ENCODE measurements at regions not wholly inside any gene's neighbourhood (a gene's known extent, or its start where the extent isn't known, plus 50 kb on each side); places are given as distances from the start of the nearest gene placed in this dataset.

GRCh38 chr12:126218697-126219096 lies 1153.5 kb downstream of the AACS start:
- no peak for DNase-seq (ENCODE audit: low spot score, unreplicated experiment)
- Mint-ChIP-seq H3K4me3 (ENCODE audit: low read depth) (no peak overlapping the region), H3K4me1 (ENCODE audit: low read depth) (peaks cover 9% of the 10 kb centered on the region), H3K9me3 (ENCODE audit: low read depth) (no peaks in the 10 kb centered on the region), H3K36me3 (ENCODE audit: insufficient read depth) (no peaks in the 10 kb centered on the region), H3K27me3 (peaks cover 25% of the 10 kb centered on the region), H3K27ac (no peak overlapping the region)
- no peak for TF ChIP-seq CTCF (IDR thresholded peaks at IDR 0.05; ENCODE audit: unreplicated experiment)

- Mint-ChIP-seq H3K4me3 (ENCODE audit: low read depth) (no peak overlapping the region), H3K36me3 (ENCODE audit: insufficient read depth) (no peaks in the 10 kb centered on the region), H3K27me3 (peaks cover 25% of the 10 kb centered on the region), H3K4me1 (ENCODE audit: low read depth) (peaks cover 6% of the 10 kb centered on the region), H3K9me3 (ENCODE audit: low read depth) (no peaks in the 10 kb centered on the region), H3K27ac (no peak overlapping the region)
- DNase-seq (ENCODE audit: low spot score, unreplicated experiment), result no peak
- TF ChIP-seq CTCF (IDR thresholded peaks at IDR 0.05; ENCODE audit: unreplicated experiment), result no peak
Observed at GRCh38 chr12:126219139-126219538, 1153.9 kb downstream of the AACS start.

GRCh38 chr12:126219654-126220279 lies 1154.5 kb downstream of the AACS start:
- no peak for TF ChIP-seq CTCF (IDR thresholded peaks at IDR 0.05; ENCODE audit: unreplicated experiment)
- H3K27ac Mint-ChIP-seq, result no peak overlapping the region
- H3K27me3 Mint-ChIP-seq, result peaks cover 25% of the 10 kb centered on the region
- peaks cover under 1% of the 10 kb centered on the region for H3K4me1 Mint-ChIP-seq (ENCODE audit: low read depth)
- DNase-seq (ENCODE audit: low spot score, unreplicated experiment), result no peak
- H3K36me3 Mint-ChIP-seq (ENCODE audit: insufficient read depth), result no peaks in the 10 kb centered on the region
- no peak overlapping the region for H3K4me3 Mint-ChIP-seq (ENCODE audit: low read depth)
- no peaks in the 10 kb centered on the region for H3K9me3 Mint-ChIP-seq (ENCODE audit: low read depth)

GRCh38 chr12:126224032-126224431 lies 1158.8 kb downstream of the AACS start:
- DNase-seq (ENCODE audit: low spot score, unreplicated experiment), result no peak
- peaks cover 4% of the 10 kb centered on the region for H3K9me3 Mint-ChIP-seq (ENCODE audit: low read depth)
- H3K4me3 Mint-ChIP-seq (ENCODE audit: low read depth), result no peak overlapping the region
- peaks cover 2% of the 10 kb centered on the region for H3K27me3 Mint-ChIP-seq
- H3K27ac Mint-ChIP-seq, result no peak overlapping the region
- H3K36me3 Mint-ChIP-seq (ENCODE audit: insufficient read depth), result no peaks in the 10 kb centered on the region
- TF ChIP-seq CTCF (IDR thresholded peaks at IDR 0.05; ENCODE audit: unreplicated experiment), result no peak
- H3K4me1 Mint-ChIP-seq (ENCODE audit: low read depth), result peaks cover 3% of the 10 kb centered on the region

GRCh38 chr12:126228936-126229335 lies 1163.7 kb downstream of the AACS start:
- Mint-ChIP-seq H3K36me3 (ENCODE audit: insufficient read depth) (no peaks in the 10 kb centered on the region), H3K9me3 (ENCODE audit: low read depth) (peaks cover 6% of the 10 kb centered on the region)

More at GRCh38 chr12:126228936-126229335, 1163.7 kb downstream of the AACS start:
- H3K4me3 Mint-ChIP-seq (ENCODE audit: low read depth), result no peak overlapping the region
- no peak overlapping the region for H3K27ac Mint-ChIP-seq
- TF ChIP-seq CTCF (IDR thresholded peaks at IDR 0.05; ENCODE audit: unreplicated experiment), result no peak
- H3K4me1 Mint-ChIP-seq (ENCODE audit: low read depth), result peaks cover 6% of the 10 kb centered on the region
- DNase-seq (ENCODE audit: low spot score, unreplicated experiment), result no peak
- H3K27me3 Mint-ChIP-seq, result no peaks in the 10 kb centered on the region

All from progenitor cell of endocrine pancreas (in vitro differentiated cells).